Body of pancreas (tissue), 4 donors: ENCODE measurements at regions not wholly inside any gene's neighbourhood (a gene's known extent, or its start where the extent isn't known, plus 50 kb on each side); places are given as distances from the start of the nearest gene placed in this dataset.
"Not testable (repeated sequence)": the region's sequence is repeated elsewhere in the genome, so short reads cannot be mapped to it uniquely, and the experiment has no call there.

Experiments used
- POLR2A ChIP-seq, 3 donors: fragments of 450-650 bp; IDR thresholded peaks; one replicate each; pipeline ENCODE4 v1.6.1; 2016; ENCODE audit warnings: antibody characterized with exemption in 3 of 3, mild to moderate bottlenecking in 2 of 3
- TF ChIP-seq, protein P1 (sequence below), 7 experiments: fragments of 450-650 bp in 4 of 7; fragments of 200-600 bp in 3 of 7; sonication (generic) in 3 of 7; IDR thresholded peaks; one replicate each; pipeline ENCODE4 v1.5.1; 2016 to 2019; ENCODE audit warnings: antibody characterized with exemption in 7 of 7

DNA sequence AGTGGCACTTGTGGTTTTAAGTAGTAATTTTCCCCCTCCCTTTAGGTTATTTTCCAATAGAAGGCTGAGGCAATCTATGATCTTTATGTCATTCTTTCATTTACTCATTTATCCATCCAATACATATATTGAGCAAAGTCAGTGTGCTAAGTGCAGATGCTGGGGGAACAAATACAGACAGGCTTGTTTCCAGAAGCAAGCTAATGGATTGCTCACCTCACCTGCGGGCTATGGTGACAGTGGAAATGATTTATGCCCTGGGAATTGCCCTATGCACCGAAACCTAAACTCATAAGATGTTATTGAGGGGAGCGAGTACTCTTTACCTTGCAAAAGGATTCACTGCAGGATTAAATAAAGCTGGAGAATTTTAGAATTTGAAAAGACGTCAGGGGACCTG is 148.7 kb upstream of the GRK3 start:
- TF ChIP-seq, protein P1, sequence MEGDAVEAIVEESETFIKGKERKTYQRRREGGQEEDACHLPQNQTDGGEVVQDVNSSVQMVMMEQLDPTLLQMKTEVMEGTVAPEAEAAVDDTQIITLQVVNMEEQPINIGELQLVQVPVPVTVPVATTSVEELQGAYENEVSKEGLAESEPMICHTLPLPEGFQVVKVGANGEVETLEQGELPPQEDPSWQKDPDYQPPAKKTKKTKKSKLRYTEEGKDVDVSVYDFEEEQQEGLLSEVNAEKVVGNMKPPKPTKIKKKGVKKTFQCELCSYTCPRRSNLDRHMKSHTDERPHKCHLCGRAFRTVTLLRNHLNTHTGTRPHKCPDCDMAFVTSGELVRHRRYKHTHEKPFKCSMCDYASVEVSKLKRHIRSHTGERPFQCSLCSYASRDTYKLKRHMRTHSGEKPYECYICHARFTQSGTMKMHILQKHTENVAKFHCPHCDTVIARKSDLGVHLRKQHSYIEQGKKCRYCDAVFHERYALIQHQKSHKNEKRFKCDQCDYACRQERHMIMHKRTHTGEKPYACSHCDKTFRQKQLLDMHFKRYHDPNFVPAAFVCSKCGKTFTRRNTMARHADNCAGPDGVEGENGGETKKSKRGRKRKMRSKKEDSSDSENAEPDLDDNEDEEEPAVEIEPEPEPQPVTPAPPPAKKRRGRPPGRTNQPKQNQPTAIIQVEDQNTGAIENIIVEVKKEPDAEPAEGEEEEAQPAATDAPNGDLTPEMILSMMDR (IDR thresholded peaks at IDR 0.05) = not testable (repeated sequence)
- not testable (repeated sequence) for TF ChIP-seq POLR2A (IDR thresholded peaks at IDR 0.05)
